HG03175 (cell line): ENCODE measurements at regions not wholly inside any gene's neighbourhood (a gene's known extent, or its start where the extent isn't known, plus 50 kb on each side); places are given as distances from the start of the nearest gene placed in this dataset.
"Not testable (repeated sequence)": the region's sequence is repeated elsewhere in the genome, so short reads cannot be mapped to it uniquely, and the experiment has no call there.

ENCODE experiments used
- ATAC-seq: cut with Tn5 transposase; IDR thresholded peaks from one replicate; pipeline ENCODE4 v1.9.1; 2021; ENCODE audit warnings: mild to moderate bottlenecking, moderate library complexity; ENCODE audit not compliant: unreplicated experiment

GRCh38 chr5:167296661-167297060 is 994.8 kb upstream of the WWC1 start:
- no peak for ATAC-seq

GRCh38 chr5:167299861-167300260 is 991.6 kb upstream of the WWC1 start:
- ATAC-seq = not testable (repeated sequence)

GRCh38 chr5:167303582-167303981 is 987.9 kb upstream of the WWC1 start:
- ATAC-seq = no peak

GRCh38 chr5:167304834-167305469 is 986.5 kb upstream of the WWC1 start:
- ATAC-seq = no peak

- ATAC-seq = no peak
Observed at GRCh38 chr5:167305591-167306213, 985.7 kb upstream of the WWC1 start.

GRCh38 chr5:167307042-167307441 is 984.4 kb upstream of the WWC1 start:
- ATAC-seq = no peak

- no peak for ATAC-seq
Observed at GRCh38 chr5:167308466-167308865, 983.0 kb upstream of the WWC1 start.

GRCh38 chr5:167309941-167310517 is 981.4 kb upstream of the WWC1 start:
- ATAC-seq = no peak

GRCh38 chr5:167311340-167311739 is 980.1 kb upstream of the WWC1 start:
- no peak for ATAC-seq

GRCh38 chr5:167312225-167312624 is 979.2 kb upstream of the WWC1 start:
- ATAC-seq = no peak

GRCh38 chr5:167315762-167316161 is 975.7 kb upstream of the WWC1 start:
- ATAC-seq = no peak

GRCh38 chr5:167317884-167318283 is 973.6 kb upstream of the WWC1 start:
- no peak for ATAC-seq

GRCh38 chr5:167319243-167319642 is 972.2 kb upstream of the WWC1 start:
- ATAC-seq = no peak

- ATAC-seq = no peak
Observed at GRCh38 chr5:167320019-167320418, 971.4 kb upstream of the WWC1 start.

- no peak for ATAC-seq
Observed at GRCh38 chr5:167332309-167332708, 959.1 kb upstream of the WWC1 start.

- ATAC-seq = no peak
Observed at GRCh38 chr5:167336161-167336560, 955.3 kb upstream of the WWC1 start.

GRCh38 chr5:167339205-167339604 is 952.2 kb upstream of the WWC1 start:
- ATAC-seq = no peak

GRCh38 chr5:167346461-167346860 is 945.0 kb upstream of the WWC1 start:
- no peak for ATAC-seq

- ATAC-seq = no peak
Observed at GRCh38 chr5:167348251-167348926, 943.1 kb upstream of the WWC1 start.

- ATAC-seq = no peak
Observed at GRCh38 chr5:167348980-167349379, 942.5 kb upstream of the WWC1 start.

GRCh38 chr5:167351316-167351715 is 940.1 kb upstream of the WWC1 start:
- no peak for ATAC-seq

- ATAC-seq = no peak
Observed at GRCh38 chr5:167352801-167353200, 938.6 kb upstream of the WWC1 start.
